Transverse colon (tissue), 4 donors: ENCODE measurements at regions not wholly inside any gene's neighbourhood (a gene's known extent, or its start where the extent isn't known, plus 50 kb on each side); places are given as distances from the start of the nearest gene placed in this dataset.

Experiments
- DNase-seq: peaks from one replicate; pipeline ENCODE4 v3.0.0-alpha.2; 2019
- H3K27ac ChIP-seq, 4 donors: fragments of 200-600 bp; sonication (generic); 2 replicates each; pipeline ENCODE4 v1.5.1; 2016 to 2018; ENCODE audit warnings: inconsistent platforms in 4 of 4
- H3K27me3 ChIP-seq: fragments of 200-600 bp; sonication (generic); 2 replicates; pipeline ENCODE4 v1.5.1; 2017; ENCODE audit warnings: inconsistent platforms
- H3K36me3 ChIP-seq, 4 donors: fragments of 200-600 bp; sonication (generic); 2 replicates each; pipeline ENCODE4 v1.5.1; 2017 to 2019; ENCODE audit warnings: inconsistent platforms in 4 of 4
- H3K4me1 ChIP-seq, 4 donors: fragments of 200-600 bp; sonication (generic); 2 replicates each; pipeline ENCODE4 v1.5.1; 2017 to 2020; ENCODE audit warnings: inconsistent platforms in 4 of 4
- H3K4me3 ChIP-seq, 4 donors: fragments of 200-600 bp; sonication (generic); 1 replicate in 1 of 4; 2 replicates in 3 of 4; pipeline versions ENCODE4 v1.5.1 to v1.6.1; 2017 to 2019; ENCODE audit warnings: inconsistent platforms in 4 of 4
- H3K9me3 ChIP-seq, 2 donors: fragments of 200-600 bp; sonication (generic); 2 replicates each; pipeline ENCODE4 v1.5.1; 2017 to 2019; ENCODE audit warnings: inconsistent platforms in 2 of 2
- CTCF ChIP-seq, 5 experiments: fragments of 200-600 bp in 3 of 5; fragments of 450-650 bp in 2 of 5; sonication (generic) in 3 of 5; IDR thresholded peaks; 1 replicate in 2 of 5; 2 replicates in 3 of 5; pipeline ENCODE4 v1.5.1; 2016 to 2017; ENCODE audit warnings: antibody characterized with exemption in 5 of 5, inconsistent platforms in 3 of 5, mild to moderate bottlenecking in 2 of 5, moderate library complexity in 1 of 5
- EP300 ChIP-seq: sonication (generic); formaldehyde crosslinking; IDR thresholded peaks from one replicate; pipeline ENCODE4 v1.6.1; 2017; ENCODE audit warnings: antibody characterized with exemption, low read depth
- POLR2A ChIP-seq: fragments of 450-650 bp; IDR thresholded peaks from one replicate; pipeline ENCODE4 v1.6.1; 2016; ENCODE audit warnings: antibody characterized with exemption, mild to moderate bottlenecking, moderate library complexity
- POLR2AphosphoS5 ChIP-seq, 3 donors: sonication (generic); formaldehyde crosslinking; IDR thresholded peaks; one replicate each; pipeline ENCODE4 v1.6.1; 2016; ENCODE audit warnings: antibody characterized with exemption in 3 of 3
- WGBS, 2 donors: methylation state at CpG; one replicate each; pipeline ENCODE4 v1.1.5; 2018; ENCODE audit warnings: low coverage in 1 of 2; 5-methylcytosine and 5-hydroxymethylcytosine counted together
- in situ Hi-C, 4 donors: fragments of 200-750 bp; cut with MboI; loops; one replicate each; pipeline versions ENCODE4 v1.15.0 to v1.15.1; 2017; ENCODE audit warnings: low sequenced_read_pairs in 3 of 4, low pct_ligation_motif_present in 1 of 4, low pct_unique_long_range_greater_than_20kb in 1 of 4
- intact Hi-C: fragments of 100-400 bp; cut with DNase I; formaldehyde crosslinking; loops from one replicate; pipeline ENCODE4 v1.15.1; 2023; ENCODE audit warnings: low total_unique reads

- H3K4me1 ChIP-seq: no peaks in the 10 kb centered on the region
- no peak for DNase-seq
- TF ChIP-seq CTCF (IDR thresholded peaks at IDR 0.05): no peak
- no peak for TF ChIP-seq EP300
- no peak for TF ChIP-seq POLR2AphosphoS5 (IDR thresholded peaks at IDR 0.05)
- no peak for TF ChIP-seq POLR2A
- H3K9me3 ChIP-seq: no peaks in the 10 kb centered on the region
- in situ Hi-C loops (no loop called here), intact Hi-C loops (no loop called here)
- no peaks in the 10 kb centered on the region for H3K36me3 ChIP-seq
- no peak overlapping the region for H3K27ac ChIP-seq
- WGBS, 2 donors: 86 to 90% methylated on average over 8 to 9 of the region's 9 CpGs
- H3K4me3 ChIP-seq: no peak overlapping the region
- no peaks in the 10 kb centered on the region for H3K27me3 ChIP-seq
These were observed 176.6 kb upstream of the CREB1 start for GRCh38 chr2:207352978-207353671.

- Histone ChIP-seq H3K9me3 (no peaks in the 10 kb centered on the region), H3K4me1 (no peaks in the 10 kb centered on the region), H3K4me3 (no peak overlapping the region), H3K36me3 (no peaks in the 10 kb centered on the region), H3K27me3 (no peaks in the 10 kb centered on the region), H3K27ac (no peak overlapping the region)
- no peak for DNase-seq
- 79% methylated on average over 1 of the region's 1 CpG for WGBS, 2 donors
- TF ChIP-seq CTCF (IDR thresholded peaks at IDR 0.05) (no peak), POLR2AphosphoS5 (IDR thresholded peaks at IDR 0.05) (no peak), POLR2A (no peak), EP300 (no peak)
- in situ Hi-C loops (no loop called here), intact Hi-C loops (no loop called here)
These were observed 175.9 kb upstream of the CREB1 start for GRCh38 chr2:207353836-207354235.

- no peak overlapping the region for H3K27ac ChIP-seq
- no peak for TF ChIP-seq EP300
- TF ChIP-seq POLR2A: no peak
- no peak for TF ChIP-seq CTCF (IDR thresholded peaks at IDR 0.05)
- no peaks in the 10 kb centered on the region for H3K9me3 ChIP-seq
- in situ Hi-C loops: no loop called here
- DNase-seq: no peak
- intact Hi-C loops: no loop called here
- no peaks in the 10 kb centered on the region for H3K4me1 ChIP-seq
- no peaks in the 10 kb centered on the region for H3K36me3 ChIP-seq
- H3K27me3 ChIP-seq: no peaks in the 10 kb centered on the region
- WGBS, 2 donors: 36% methylated on average over 1 of the region's 1 CpG; no CpG with 5 or more reads in 1 of the 2 donors
- no peak overlapping the region for H3K4me3 ChIP-seq
These were observed 175.3 kb upstream of the CREB1 start for GRCh38 chr2:207354462-207354861.

- Histone ChIP-seq H3K27ac (no peak overlapping the region), H3K36me3 (no peaks in the 10 kb centered on the region), H3K4me3 (no peak overlapping the region), H3K27me3 (no peaks in the 10 kb centered on the region), H3K9me3 (no peaks in the 10 kb centered on the region), H3K4me1 (no peaks in the 10 kb centered on the region)
- in situ Hi-C loops: no loop called here
- no peak for DNase-seq
- TF ChIP-seq POLR2A: no peak
- 56% methylated on average over 1 of the region's 1 CpG; no CpG with 5 or more reads in 1 of the 2 donors for WGBS, 2 donors
- intact Hi-C loops: no loop called here
These were observed 173.2 kb upstream of the CREB1 start for GRCh38 chr2:207356567-207356966.

- Histone ChIP-seq H3K36me3 (no peaks in the 10 kb centered on the region), H3K27me3 (no peaks in the 10 kb centered on the region), H3K4me1 (no peaks in the 10 kb centered on the region), H3K4me3 (no peak overlapping the region), H3K27ac (no peak overlapping the region), H3K9me3 (no peaks in the 10 kb centered on the region)
- no peak for TF ChIP-seq CTCF (IDR thresholded peaks at IDR 0.05)
- TF ChIP-seq POLR2AphosphoS5 (IDR thresholded peaks at IDR 0.05): no peak
- no peak for TF ChIP-seq POLR2A
- TF ChIP-seq EP300: no peak
- in situ Hi-C loops: no loop called here
- intact Hi-C loops: no loop called here
- DNase-seq: no peak
- 77 to 78% methylated on average over 2 of the region's 2 CpGs for WGBS, 2 donors
These were observed 172.5 kb upstream of the CREB1 start for GRCh38 chr2:207357216-207357615.
